ENCODE measurements at regions not wholly inside any gene's neighbourhood (a gene's known extent, or its start where the extent isn't known, plus 50 kb on each side); places are given as distances from the start of the nearest gene placed in this dataset.

DNA sequence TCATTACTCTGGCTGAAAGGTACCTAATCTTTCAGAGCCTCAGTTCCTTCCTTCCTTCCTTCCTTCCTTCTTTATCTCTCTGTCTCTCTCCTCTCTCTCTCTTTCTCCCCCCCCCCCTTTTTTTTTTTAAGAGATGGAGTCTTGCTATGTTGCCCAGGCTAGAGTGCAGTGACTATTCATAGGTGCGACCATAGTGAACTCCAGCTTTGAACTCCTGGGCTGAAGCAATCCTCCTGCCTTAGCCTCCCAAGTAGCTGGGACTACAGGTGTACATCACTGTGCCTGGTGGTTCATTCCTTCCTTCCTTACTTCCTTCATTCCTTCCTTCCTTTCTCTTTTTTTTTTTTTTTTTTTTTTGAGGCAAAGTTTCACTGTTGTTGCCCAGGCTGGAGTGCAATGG is 64.3 kb upstream of the MAP4K3 start:
- Histone ChIP-seq H2AFZ (ENCODE audit: low read length) (no peak overlapping the region), H3K4me1 (ENCODE audit: insufficient read depth, low read length) (peaks cover 47% of the 10 kb centered on the region), H3K9me3 (ENCODE audit: low read depth, low read length) (no peaks in the 10 kb centered on the region), H3K79me2 (ENCODE audit: insufficient read depth, low read length) (no peaks in the 10 kb centered on the region), H3K4me2 (ENCODE audit: insufficient read depth, low read length) (no peak overlapping the region), H3K4me3 (ENCODE audit: insufficient read depth, low read length) (no peak overlapping the region), H4K20me1 (ENCODE audit: insufficient read depth, low read length) (no peaks in the 10 kb centered on the region), H3K27me3 (ENCODE audit: insufficient read depth, low read length) (no peaks in the 10 kb centered on the region), H3K36me3 (ENCODE audit: insufficient read depth, low read length) (no peaks in the 10 kb centered on the region), H3K27ac (ENCODE audit: low read depth, low read length) (no peak overlapping the region)
- no peak for DNase-seq (ENCODE audit: insufficient read length, low spot score, missing footprints)
- TF ChIP-seq, protein P1, sequence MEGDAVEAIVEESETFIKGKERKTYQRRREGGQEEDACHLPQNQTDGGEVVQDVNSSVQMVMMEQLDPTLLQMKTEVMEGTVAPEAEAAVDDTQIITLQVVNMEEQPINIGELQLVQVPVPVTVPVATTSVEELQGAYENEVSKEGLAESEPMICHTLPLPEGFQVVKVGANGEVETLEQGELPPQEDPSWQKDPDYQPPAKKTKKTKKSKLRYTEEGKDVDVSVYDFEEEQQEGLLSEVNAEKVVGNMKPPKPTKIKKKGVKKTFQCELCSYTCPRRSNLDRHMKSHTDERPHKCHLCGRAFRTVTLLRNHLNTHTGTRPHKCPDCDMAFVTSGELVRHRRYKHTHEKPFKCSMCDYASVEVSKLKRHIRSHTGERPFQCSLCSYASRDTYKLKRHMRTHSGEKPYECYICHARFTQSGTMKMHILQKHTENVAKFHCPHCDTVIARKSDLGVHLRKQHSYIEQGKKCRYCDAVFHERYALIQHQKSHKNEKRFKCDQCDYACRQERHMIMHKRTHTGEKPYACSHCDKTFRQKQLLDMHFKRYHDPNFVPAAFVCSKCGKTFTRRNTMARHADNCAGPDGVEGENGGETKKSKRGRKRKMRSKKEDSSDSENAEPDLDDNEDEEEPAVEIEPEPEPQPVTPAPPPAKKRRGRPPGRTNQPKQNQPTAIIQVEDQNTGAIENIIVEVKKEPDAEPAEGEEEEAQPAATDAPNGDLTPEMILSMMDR (IDR thresholded peaks at IDR 0.05; ENCODE audit: extremely low read depth, low read depth, low read length), result no peak

DNA sequence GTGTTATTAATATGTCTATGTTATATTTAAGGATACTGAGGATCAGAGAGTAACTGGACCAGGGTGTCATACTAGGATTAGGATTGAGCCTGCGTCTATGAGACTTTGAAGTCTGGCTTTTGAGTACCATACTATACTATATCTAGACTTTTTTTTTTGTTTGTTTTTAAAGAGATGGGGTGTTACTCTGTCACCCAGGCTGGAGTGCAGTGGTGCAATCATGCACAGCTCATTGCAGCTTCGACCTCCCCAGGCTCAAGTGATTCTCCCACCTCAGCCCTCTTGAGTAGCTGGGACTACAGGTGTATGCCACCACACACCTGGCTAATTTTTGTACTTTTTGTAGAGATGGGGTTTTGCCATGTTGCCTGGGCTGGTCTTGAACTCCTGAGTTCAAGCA is 66.2 kb upstream of the MAP4K3 start:
- no peaks in the 10 kb centered on the region for H3K79me2 ChIP-seq (ENCODE audit: insufficient read depth, low read length)
- no peak overlapping the region for H3K4me3 ChIP-seq (ENCODE audit: insufficient read depth, low read length)
- H3K9me3 ChIP-seq (ENCODE audit: low read depth, low read length), result no peaks in the 10 kb centered on the region
- DNase-seq (ENCODE audit: insufficient read length, low spot score, missing footprints), result no peak
- no peak overlapping the region for H3K27ac ChIP-seq (ENCODE audit: low read depth, low read length)
- no peak overlapping the region for H2AFZ ChIP-seq (ENCODE audit: low read length)
- TF ChIP-seq, protein P1 (IDR thresholded peaks at IDR 0.05; ENCODE audit: extremely low read depth, low read depth, low read length), result no peak
- no peak overlapping the region for H3K4me2 ChIP-seq (ENCODE audit: insufficient read depth, low read length)
- no peaks in the 10 kb centered on the region for H3K27me3 ChIP-seq (ENCODE audit: insufficient read depth, low read length)
- no peaks in the 10 kb centered on the region for H4K20me1 ChIP-seq (ENCODE audit: insufficient read depth, low read length)
- peaks cover 47% of the 10 kb centered on the region for H3K4me1 ChIP-seq (ENCODE audit: insufficient read depth, low read length)
- no peaks in the 10 kb centered on the region for H3K36me3 ChIP-seq (ENCODE audit: insufficient read depth, low read length)

DNA sequence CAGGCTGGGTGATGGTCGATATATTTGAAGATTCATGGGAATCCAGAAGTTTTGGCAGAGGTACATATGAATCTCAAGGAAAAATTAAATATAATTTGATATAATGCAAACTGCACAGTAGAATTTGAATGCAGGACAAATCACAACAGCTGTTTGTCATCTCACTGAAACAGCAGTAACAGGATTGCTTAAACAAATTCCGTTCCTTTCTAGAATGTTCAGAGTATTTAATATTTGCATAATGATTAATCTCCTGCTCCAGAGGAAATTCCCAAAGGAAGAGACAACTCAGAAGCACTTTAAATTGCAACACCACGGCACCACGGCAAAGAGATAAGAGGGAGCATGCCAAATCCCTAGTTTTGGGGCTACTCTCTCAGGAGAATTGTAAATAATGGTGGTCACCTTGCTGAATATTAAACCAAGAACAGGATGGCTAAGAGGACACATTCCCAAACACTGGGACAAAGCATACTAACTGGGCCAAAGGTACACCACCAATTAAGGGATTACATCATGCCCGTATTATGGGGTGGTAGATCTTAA is 67.8 kb upstream of the MAP4K3 start:
- no peaks in the 10 kb centered on the region for H3K79me2 ChIP-seq (ENCODE audit: insufficient read depth, low read length)
- H3K4me2 ChIP-seq (ENCODE audit: insufficient read depth, low read length), result peak overlapping the region; percentile 38
- H3K9me3 ChIP-seq (ENCODE audit: low read depth, low read length), result no peaks in the 10 kb centered on the region
- no peak for DNase-seq (ENCODE audit: insufficient read length, low spot score, missing footprints)
- no peaks in the 10 kb centered on the region for H4K20me1 ChIP-seq (ENCODE audit: insufficient read depth, low read length)
- H2AFZ ChIP-seq (ENCODE audit: low read length), result no peak overlapping the region
- TF ChIP-seq, protein P1 (IDR thresholded peaks at IDR 0.05; ENCODE audit: extremely low read depth, low read depth, low read length), result no peak
- no peaks in the 10 kb centered on the region for H3K27me3 ChIP-seq (ENCODE audit: insufficient read depth, low read length)
- no peak overlapping the region for H3K4me3 ChIP-seq (ENCODE audit: insufficient read depth, low read length)
- H3K4me1 ChIP-seq (ENCODE audit: insufficient read depth, low read length), result peaks cover 42% of the 10 kb centered on the region
- no peaks in the 10 kb centered on the region for H3K36me3 ChIP-seq (ENCODE audit: insufficient read depth, low read length)
- H3K27ac ChIP-seq (ENCODE audit: low read depth, low read length), result peak overlapping the region; percentile 70

DNA sequence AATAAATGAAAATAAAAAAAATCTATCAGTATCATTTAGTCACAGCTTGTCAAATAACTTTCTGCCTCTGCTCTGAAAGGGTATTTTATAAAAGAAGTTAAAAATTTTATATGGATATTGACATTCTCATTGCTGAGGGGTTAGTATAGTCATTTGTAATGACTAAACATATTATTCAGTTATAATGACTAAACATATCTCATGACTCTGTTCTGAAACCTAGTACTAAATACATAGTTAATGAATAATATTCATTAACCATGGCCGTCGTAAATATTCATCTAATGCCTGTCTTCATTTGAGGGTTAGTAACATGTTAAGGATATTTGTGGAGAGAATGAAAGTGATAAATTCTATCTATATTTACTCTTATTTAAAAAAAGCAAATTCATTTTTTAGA is 69.1 kb upstream of the MAP4K3 start:
- Histone ChIP-seq H3K79me2 (ENCODE audit: insufficient read depth, low read length) (no peaks in the 10 kb centered on the region), H2AFZ (ENCODE audit: low read length) (no peak overlapping the region), H3K4me2 (ENCODE audit: insufficient read depth, low read length) (no peak overlapping the region), H3K4me1 (ENCODE audit: insufficient read depth, low read length) (peaks cover 32% of the 10 kb centered on the region), H3K9me3 (ENCODE audit: low read depth, low read length) (no peaks in the 10 kb centered on the region), H3K27me3 (ENCODE audit: insufficient read depth, low read length) (no peaks in the 10 kb centered on the region), H3K4me3 (ENCODE audit: insufficient read depth, low read length) (no peak overlapping the region), H3K36me3 (ENCODE audit: insufficient read depth, low read length) (no peaks in the 10 kb centered on the region), H3K27ac (ENCODE audit: low read depth, low read length) (peak overlapping the region; percentile 70), H4K20me1 (ENCODE audit: insufficient read depth, low read length) (no peaks in the 10 kb centered on the region)
- DNase-seq (ENCODE audit: insufficient read length, low spot score, missing footprints), result no peak
- TF ChIP-seq, protein P1 (IDR thresholded peaks at IDR 0.05; ENCODE audit: extremely low read depth, low read depth, low read length), result no peak
